ENCODE measurements at regions not wholly inside any gene's neighbourhood (a gene's known extent, or its start where the extent isn't known, plus 50 kb on each side); places are given as distances from the start of the nearest gene placed in this dataset.
A peak's percentile ranks its signal among the peaks of the same experiment; 100 is the strongest.

DNA sequence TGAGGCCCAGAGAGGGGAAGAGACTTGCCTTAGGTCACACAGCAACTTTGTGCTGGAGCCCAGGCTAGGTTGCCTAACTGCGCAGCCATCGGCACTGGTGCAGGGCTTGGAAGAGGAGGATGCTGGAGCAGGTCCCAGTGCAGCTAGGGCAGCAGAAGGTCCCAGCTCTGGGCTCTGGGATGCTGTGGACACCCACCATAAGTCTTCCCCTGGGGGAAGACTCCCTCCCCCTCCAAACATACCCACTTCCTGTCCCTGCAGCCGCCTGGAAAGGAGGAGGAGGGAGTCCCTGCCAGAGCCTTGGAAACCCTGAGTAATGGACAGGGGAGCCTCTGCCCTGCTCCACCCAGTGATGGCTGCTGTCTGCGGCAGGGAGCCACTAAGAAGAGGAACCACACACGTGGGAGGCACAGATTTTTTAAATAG, 93.6 kb downstream of the NCR2 start:
- TF ChIP-seq PPARA (CRISPR knock-in tag; IDR thresholded peaks at IDR 0.05; ENCODE audit: borderline replicate concordance) (no peak), GLIS3 (CRISPR knock-in tag; IDR thresholded peaks at IDR 0.05) (no peak), ZFP30 (CRISPR knock-in tag; IDR thresholded peaks at IDR 0.05) (no peak), OSR1 (CRISPR knock-in tag; IDR thresholded peaks at IDR 0.05) (no peak), ZC3H10 (CRISPR knock-in tag; IDR thresholded peaks at IDR 0.05) (no peak)
- TF ChIP-seq, protein P1, sequence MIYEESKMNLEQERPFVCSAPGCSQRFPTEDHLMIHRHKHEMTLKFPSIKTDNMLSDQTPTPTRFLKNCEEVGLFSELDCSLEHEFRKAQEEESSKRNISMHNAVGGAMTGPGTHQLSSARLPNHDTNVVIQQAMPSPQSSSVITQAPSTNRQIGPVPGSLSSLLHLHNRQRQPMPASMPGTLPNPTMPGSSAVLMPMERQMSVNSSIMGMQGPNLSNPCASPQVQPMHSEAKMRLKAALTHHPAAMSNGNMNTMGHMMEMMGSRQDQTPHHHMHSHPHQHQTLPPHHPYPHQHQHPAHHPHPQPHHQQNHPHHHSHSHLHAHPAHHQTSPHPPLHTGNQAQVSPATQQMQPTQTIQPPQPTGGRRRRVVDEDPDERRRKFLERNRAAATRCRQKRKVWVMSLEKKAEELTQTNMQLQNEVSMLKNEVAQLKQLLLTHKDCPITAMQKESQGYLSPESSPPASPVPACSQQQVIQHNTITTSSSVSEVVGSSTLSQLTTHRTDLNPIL (CRISPR knock-in tag; IDR thresholded peaks at IDR 0.05; ENCODE audit: low read depth): no peak
- no peak for ATAC-seq

DNA sequence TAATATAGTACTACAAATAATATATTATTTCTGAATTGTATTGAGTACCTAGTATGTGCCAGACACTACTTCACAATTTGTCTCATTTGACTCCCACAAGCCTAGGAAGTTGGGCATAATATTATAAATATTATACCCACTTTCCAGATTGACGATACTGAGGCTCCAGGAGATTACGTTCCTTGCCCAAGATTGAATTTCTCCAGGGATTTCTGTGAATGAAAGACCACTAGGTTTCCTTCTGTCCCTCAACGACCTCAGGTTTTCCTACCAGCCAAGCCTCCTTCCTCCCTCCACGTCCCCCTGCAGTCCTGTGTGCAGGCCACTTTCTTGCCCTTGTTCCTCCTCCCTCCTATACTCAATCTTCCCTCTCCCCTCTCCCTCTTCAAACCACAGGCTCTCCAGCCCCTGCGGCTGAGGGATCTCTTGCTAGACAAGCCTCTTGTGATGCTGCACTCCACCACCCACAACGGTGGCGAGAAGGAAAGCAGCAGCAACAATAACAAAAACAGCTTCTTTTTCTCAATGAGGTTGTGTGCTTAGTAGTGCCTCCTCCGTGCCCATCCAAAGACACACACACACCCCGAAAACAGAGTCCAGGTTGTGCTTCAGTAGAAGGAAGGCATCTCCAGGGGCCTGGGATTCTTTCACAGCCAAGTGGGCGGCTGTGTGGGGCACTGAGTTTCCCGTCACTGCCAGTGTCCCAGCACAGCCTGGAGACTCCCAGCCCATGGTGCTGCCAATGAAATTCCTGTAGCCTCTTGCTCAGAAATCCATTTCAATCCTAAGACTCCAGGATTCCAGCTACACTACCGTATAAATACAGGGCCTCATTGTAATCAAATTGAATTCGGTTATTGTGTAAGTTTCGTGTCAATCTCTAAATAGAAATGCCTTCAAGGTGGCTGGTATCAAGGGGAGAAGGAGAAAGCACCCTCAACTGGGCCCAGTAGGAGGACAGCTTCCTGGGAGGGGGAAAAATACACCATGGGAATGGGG, 94.4 kb downstream of the NCR2 start:
- TF ChIP-seq, protein P2, sequence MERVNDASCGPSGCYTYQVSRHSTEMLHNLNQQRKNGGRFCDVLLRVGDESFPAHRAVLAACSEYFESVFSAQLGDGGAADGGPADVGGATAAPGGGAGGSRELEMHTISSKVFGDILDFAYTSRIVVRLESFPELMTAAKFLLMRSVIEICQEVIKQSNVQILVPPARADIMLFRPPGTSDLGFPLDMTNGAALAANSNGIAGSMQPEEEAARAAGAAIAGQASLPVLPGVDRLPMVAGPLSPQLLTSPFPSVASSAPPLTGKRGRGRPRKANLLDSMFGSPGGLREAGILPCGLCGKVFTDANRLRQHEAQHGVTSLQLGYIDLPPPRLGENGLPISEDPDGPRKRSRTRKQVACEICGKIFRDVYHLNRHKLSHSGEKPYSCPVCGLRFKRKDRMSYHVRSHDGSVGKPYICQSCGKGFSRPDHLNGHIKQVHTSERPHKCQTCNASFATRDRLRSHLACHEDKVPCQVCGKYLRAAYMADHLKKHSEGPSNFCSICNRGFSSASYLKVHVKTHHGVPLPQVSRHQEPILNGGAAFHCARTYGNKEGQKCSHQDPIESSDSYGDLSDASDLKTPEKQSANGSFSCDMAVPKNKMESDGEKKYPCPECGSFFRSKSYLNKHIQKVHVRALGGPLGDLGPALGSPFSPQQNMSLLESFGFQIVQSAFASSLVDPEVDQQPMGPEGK (CRISPR knock-in tag; IDR thresholded peaks at IDR 0.05; ENCODE audit: borderline replicate concordance): no peak
- TF ChIP-seq ISL1 (CRISPR knock-in tag; IDR thresholded peaks at IDR 0.05) (no peak), RARB (CRISPR knock-in tag; IDR thresholded peaks at IDR 0.05) (no peak), TCF4 (CRISPR knock-in tag; IDR thresholded peaks at IDR 0.05; ENCODE audit: borderline replicate concordance) (no peak), SNAI2 (CRISPR knock-in tag; IDR thresholded peaks at IDR 0.05) (no peak)
- TF ChIP-seq, protein P3, sequence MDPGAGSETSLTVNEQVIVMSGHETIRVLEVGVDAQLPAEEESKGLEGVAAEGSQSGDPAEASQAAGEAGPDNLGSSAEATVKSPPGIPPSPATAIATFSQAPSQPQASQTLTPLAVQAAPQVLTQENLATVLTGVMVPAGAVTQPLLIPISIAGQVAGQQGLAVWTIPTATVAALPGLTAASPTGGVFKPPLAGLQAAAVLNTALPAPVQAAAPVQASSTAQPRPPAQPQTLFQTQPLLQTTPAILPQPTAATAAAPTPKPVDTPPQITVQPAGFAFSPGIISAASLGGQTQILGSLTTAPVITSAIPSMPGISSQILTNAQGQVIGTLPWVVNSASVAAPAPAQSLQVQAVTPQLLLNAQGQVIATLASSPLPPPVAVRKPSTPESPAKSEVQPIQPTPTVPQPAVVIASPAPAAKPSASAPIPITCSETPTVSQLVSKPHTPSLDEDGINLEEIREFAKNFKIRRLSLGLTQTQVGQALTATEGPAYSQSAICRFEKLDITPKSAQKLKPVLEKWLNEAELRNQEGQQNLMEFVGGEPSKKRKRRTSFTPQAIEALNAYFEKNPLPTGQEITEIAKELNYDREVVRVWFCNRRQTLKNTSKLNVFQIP (CRISPR knock-in tag; IDR thresholded peaks at IDR 0.05; ENCODE audit: borderline replicate concordance, low read depth): no peak
- TF ChIP-seq, protein P4, sequence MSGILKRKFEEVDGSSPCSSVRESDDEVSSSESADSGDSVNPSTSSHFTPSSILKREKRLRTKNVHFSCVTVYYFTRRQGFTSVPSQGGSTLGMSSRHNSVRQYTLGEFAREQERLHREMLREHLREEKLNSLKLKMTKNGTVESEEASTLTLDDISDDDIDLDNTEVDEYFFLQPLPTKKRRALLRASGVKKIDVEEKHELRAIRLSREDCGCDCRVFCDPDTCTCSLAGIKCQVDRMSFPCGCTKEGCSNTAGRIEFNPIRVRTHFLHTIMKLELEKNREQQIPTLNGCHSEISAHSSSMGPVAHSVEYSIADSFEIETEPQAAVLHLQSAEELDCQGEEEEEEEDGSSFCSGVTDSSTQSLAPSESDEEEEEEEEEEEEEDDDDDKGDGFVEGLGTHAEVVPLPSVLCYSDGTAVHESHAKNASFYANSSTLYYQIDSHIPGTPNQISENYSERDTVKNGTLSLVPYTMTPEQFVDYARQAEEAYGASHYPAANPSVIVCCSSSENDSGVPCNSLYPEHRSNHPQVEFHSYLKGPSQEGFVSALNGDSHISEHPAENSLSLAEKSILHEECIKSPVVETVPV (CRISPR knock-in tag; IDR thresholded peaks at IDR 0.05): no peak
- ATAC-seq: no peak

DNA sequence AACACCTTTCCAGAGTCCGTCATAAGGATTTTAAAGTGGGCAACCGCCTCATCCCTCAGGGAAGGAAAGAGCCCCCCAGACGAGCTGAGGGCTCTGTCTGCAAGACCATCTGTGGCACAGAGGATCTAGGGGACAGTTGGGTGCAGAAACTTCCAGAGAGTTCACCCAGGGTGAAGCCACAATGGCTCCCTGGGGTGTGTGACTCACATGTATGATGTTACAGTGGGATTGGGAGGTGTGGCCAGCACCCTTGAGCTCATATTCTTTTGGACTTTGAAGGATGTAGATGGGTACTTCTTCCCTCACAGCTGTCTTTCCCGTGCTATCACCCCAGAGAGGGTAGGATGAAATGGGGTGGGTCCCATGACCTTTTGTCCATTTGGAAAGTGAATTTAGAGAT, 95.5 kb downstream of the NCR2 start:
- TF ChIP-seq, protein P3 (CRISPR knock-in tag; IDR thresholded peaks at IDR 0.05; ENCODE audit: borderline replicate concordance, low read depth): no peak
- TF ChIP-seq ZFP30 (CRISPR knock-in tag; IDR thresholded peaks at IDR 0.05) (no peak), OSR1 (CRISPR knock-in tag; IDR thresholded peaks at IDR 0.05) (no peak)
- peak; percentile 31; the same call in 1 of the 3 replicates for ATAC-seq

DNA sequence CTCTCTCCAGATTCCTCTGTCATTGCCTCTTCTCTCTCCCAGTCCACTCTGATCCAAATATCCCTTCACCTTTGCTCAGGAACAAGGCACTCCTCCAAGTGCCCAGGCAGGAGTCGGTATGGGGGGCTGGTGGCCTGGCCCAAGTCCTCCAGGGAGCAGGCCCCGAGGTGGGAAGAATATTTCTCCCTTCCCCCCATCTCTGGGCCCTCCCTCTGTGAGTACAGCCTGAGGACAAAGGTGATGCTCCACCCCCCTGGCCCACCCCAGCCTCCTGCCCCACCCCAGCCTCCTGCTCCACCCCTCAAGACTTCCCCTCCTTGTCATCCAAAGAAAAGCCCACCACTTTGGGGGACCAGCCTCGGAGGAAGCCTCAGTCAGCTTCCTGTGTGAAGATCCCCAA, 96.9 kb downstream of the NCR2 start:
- ATAC-seq: no peak
- TF ChIP-seq ARNTL (CRISPR knock-in tag; IDR thresholded peaks at IDR 0.05; ENCODE audit: borderline replicate concordance, low read depth): no peak
- no peak for TF ChIP-seq PPARA (CRISPR knock-in tag; IDR thresholded peaks at IDR 0.05; ENCODE audit: borderline replicate concordance)
- TF ChIP-seq TOX (CRISPR knock-in tag; IDR thresholded peaks at IDR 0.05; ENCODE audit: borderline replicate concordance): no peak
- TF ChIP-seq, protein P2 (CRISPR knock-in tag; IDR thresholded peaks at IDR 0.05; ENCODE audit: borderline replicate concordance): no peak
- TF ChIP-seq, protein P4 (CRISPR knock-in tag; IDR thresholded peaks at IDR 0.05): no peak
- TF ChIP-seq, protein P3 (CRISPR knock-in tag; IDR thresholded peaks at IDR 0.05; ENCODE audit: borderline replicate concordance, low read depth): no peak
- no peak for TF ChIP-seq TCF4 (CRISPR knock-in tag; IDR thresholded peaks at IDR 0.05; ENCODE audit: borderline replicate concordance)
- TF ChIP-seq BACH2 (CRISPR knock-in tag; IDR thresholded peaks at IDR 0.05; ENCODE audit: borderline replicate concordance): no peak
- no peak for TF ChIP-seq ZFP3 (CRISPR knock-in tag; IDR thresholded peaks at IDR 0.05)
- no peak for TF ChIP-seq ESRRG (CRISPR knock-in tag; IDR thresholded peaks at IDR 0.05)
- TF ChIP-seq CSDC2 (CRISPR knock-in tag; IDR thresholded peaks at IDR 0.05): no peak
- no peak for TF ChIP-seq ZC3H10 (CRISPR knock-in tag; IDR thresholded peaks at IDR 0.05)
- TF ChIP-seq GLIS3 (CRISPR knock-in tag; IDR thresholded peaks at IDR 0.05): no peak
- TF ChIP-seq ZNF565 (CRISPR knock-in tag; conservative IDR thresholded peaks at IDR 0.05; ENCODE audit: low read depth): no peak
- no peak for TF ChIP-seq RARB (CRISPR knock-in tag; IDR thresholded peaks at IDR 0.05)
- TF ChIP-seq ISL1 (CRISPR knock-in tag; IDR thresholded peaks at IDR 0.05): no peak
- TF ChIP-seq SNAI2 (CRISPR knock-in tag; IDR thresholded peaks at IDR 0.05): no peak

Measured in SK-N-SH treated with all-trans-retinoic acid at 6 μM for 48 hours (cell line).